H1 (cell line): ENCODE measurements at regions not wholly inside any gene's neighbourhood (a gene's known extent, or its start where the extent isn't known, plus 50 kb on each side); places are given as distances from the start of the nearest gene placed in this dataset.

Experiments used
- ATF2 ChIP-seq: IDR thresholded peaks from 2 replicates; pipeline ENCODE4 v1.6.1; 2012; ENCODE audit warnings: low read length, inconsistent platforms
- EGR1 ChIP-seq: IDR thresholded peaks from 2 replicates; pipeline ENCODE4 v1.6.1; 2011; ENCODE audit warnings: low read depth, low read length, borderline replicate concordance
- MAFK ChIP-seq: IDR thresholded peaks from 2 replicates; pipeline ENCODE4 v1.6.1; 2012; ENCODE audit warnings: low read depth, mild to moderate bottlenecking, improper control_type of control experiment, low read length
- MAX ChIP-seq: IDR thresholded peaks from 2 replicates; pipeline ENCODE4 v1.6.1; 2012; ENCODE audit warnings: inconsistent platforms
- POLR2A ChIP-seq, 2 experiments: IDR thresholded peaks; 1 replicate in 1 of 2; 2 replicates in 1 of 2; pipeline ENCODE4 v1.6.1; 2011; ENCODE audit warnings: low read depth in 2 of 2, low read length in 2 of 2, mild to moderate bottlenecking in 2 of 2; ENCODE audit errors: control extremely low read depth in 1 of 2
- TAF1 ChIP-seq: IDR thresholded peaks from 2 replicates; pipeline ENCODE4 v1.6.1; 2011; ENCODE audit warnings: mild to moderate bottlenecking, low read depth, low read length

- TF ChIP-seq EGR1 (no peak), TAF1 (no peak), ATF2 (no peak), POLR2A (IDR thresholded peaks at IDR 0.05; ENCODE audit: control extremely low read depth in 1 of 2, low read depth in 2 of 2, low read length in 2 of 2) (no peak), MAX (no peak), MAFK (no peak)
Measured at GRCh38 chr2:219985017-219985416, 357.6 kb downstream of the SLC4A3 start.
